Spleen (tissue), 7 donors: ENCODE measurements at regions not wholly inside any gene's neighbourhood (a gene's known extent, or its start where the extent isn't known, plus 50 kb on each side); places are given as distances from the start of the nearest gene placed in this dataset.

ENCODE experiments used
- POLR2A ChIP-seq, 3 donors: fragments of 450-650 bp; IDR thresholded peaks; one replicate each; pipeline ENCODE4 v1.5.1; 2017; ENCODE audit warnings: antibody characterized with exemption in 3 of 3, mild to moderate bottlenecking in 1 of 3
- POLR2AphosphoS5 ChIP-seq, 3 donors: sonication (generic); formaldehyde crosslinking; IDR thresholded peaks; one replicate each; pipeline ENCODE4 v1.5.1; 2017; ENCODE audit warnings: antibody characterized with exemption in 3 of 3
- TF ChIP-seq, protein P1 (sequence below), 11 experiments: fragments of 200-600 bp in 7 of 11; fragments of 450-650 bp in 4 of 11; sonication (generic) in 4 of 11; IDR thresholded peaks in 8 of 11; conservative IDR thresholded peaks in 3 of 11; 1 replicate in 7 of 11; 2 replicates in 4 of 11; pipeline versions ENCODE4 v1.4.0 to v1.8.0; 2016 to 2021; ENCODE audit warnings: antibody characterized with exemption in 11 of 11, inconsistent platforms in 4 of 11, mild to moderate bottlenecking in 1 of 11
- donor health status: DM: no; HTN: no; CAD: no; lungs with moderate emphysema.
- donor health status: DM: no; HTN: no; CAD: no.
- donor health status: DM: no; HTN: no; CAD: no.

DNA sequence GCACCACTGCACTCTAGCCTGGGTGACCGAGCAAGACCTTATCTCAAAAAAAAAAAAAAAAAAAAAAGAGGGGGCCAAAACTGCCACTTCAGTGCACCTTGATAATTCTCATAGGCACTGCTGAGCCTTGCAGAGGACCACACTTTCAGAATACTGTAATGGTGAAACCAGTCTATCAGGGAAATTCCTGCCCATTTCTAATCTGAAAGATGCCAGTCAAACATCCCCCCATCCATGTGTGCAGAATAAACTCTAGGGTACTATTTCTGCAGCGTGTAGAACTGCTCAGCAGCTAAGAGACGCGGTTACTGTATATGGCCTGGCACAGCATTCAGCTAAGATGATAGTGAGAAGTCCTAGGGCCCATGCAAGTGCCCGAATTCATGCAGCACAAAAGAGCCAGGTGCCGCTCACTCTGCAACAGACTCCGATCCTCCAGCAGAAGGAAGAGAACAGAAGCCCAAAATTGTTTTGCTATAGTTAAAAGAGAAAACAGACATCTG is 286.8 kb upstream of the KLF14 start:
- TF ChIP-seq, protein P1, sequence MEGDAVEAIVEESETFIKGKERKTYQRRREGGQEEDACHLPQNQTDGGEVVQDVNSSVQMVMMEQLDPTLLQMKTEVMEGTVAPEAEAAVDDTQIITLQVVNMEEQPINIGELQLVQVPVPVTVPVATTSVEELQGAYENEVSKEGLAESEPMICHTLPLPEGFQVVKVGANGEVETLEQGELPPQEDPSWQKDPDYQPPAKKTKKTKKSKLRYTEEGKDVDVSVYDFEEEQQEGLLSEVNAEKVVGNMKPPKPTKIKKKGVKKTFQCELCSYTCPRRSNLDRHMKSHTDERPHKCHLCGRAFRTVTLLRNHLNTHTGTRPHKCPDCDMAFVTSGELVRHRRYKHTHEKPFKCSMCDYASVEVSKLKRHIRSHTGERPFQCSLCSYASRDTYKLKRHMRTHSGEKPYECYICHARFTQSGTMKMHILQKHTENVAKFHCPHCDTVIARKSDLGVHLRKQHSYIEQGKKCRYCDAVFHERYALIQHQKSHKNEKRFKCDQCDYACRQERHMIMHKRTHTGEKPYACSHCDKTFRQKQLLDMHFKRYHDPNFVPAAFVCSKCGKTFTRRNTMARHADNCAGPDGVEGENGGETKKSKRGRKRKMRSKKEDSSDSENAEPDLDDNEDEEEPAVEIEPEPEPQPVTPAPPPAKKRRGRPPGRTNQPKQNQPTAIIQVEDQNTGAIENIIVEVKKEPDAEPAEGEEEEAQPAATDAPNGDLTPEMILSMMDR (IDR thresholded peaks at IDR 0.05 in 8 of 11, conservative IDR thresholded peaks at IDR 0.05 in 3 of 11): no peak
- TF ChIP-seq POLR2A (IDR thresholded peaks at IDR 0.05) (no peak), POLR2AphosphoS5 (IDR thresholded peaks at IDR 0.05) (no peak)
